ENCODE measurements at regions not wholly inside any gene's neighbourhood (a gene's known extent, or its start where the extent isn't known, plus 50 kb on each side); places are given as distances from the start of the nearest gene placed in this dataset.

GRCh38 chr13:32849369-32849768, 166.9 kb upstream of the KL start:
- TF ChIP-seq GATA2 (IDR thresholded peaks at IDR 0.05; ENCODE audit: low read depth, low read length) (no peak), GATA3 (IDR thresholded peaks at IDR 0.05; ENCODE audit: low read depth, low read length) (no peak)

Data from SH-SY5Y (cell line).